ENCODE measurements at regions not wholly inside any gene's neighbourhood (a gene's known extent, or its start where the extent isn't known, plus 50 kb on each side); places are given as distances from the start of the nearest gene placed in this dataset.
"Not testable (repeated sequence)": the region's sequence is repeated elsewhere in the genome, so short reads cannot be mapped to it uniquely, and the experiment has no call there.

DNA sequence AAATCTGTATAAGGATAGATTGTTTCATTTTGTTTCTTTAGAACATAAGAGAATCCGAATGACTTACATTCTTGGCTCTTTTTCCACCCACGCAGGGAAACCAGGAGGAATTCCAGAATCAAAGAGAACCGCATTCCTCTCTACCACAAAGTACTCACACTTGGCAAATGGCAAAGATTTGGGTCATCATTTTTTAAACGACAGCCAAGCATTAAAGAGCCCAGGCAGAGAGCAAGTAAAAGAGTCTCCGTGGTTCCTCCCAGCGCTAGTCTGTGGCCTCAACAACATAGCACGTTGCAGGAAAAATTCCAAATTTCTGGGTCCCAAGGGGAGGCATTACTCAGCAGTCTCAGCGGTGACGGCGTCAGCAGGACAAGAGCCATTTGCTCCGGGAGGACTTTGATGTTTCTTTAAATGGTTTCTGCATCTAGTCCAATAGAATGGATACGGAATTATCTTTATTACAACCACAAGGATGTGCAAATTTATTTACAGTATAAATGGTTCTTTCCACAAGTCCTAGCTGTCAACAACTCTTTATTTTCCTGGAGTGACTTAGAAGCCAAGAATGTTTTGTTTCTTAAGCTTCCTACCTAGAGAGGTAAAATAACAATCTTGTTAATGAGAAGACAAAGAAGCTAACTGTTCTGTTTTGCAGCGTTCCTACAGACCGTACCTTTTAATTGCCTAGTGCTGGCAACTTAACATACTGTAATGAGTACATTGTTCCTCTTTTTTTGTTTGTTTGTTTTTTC is 232.5 kb downstream of the SKIDA1 start:
- no peak for DNase-seq (ENCODE audit: low spot score)

DNA sequence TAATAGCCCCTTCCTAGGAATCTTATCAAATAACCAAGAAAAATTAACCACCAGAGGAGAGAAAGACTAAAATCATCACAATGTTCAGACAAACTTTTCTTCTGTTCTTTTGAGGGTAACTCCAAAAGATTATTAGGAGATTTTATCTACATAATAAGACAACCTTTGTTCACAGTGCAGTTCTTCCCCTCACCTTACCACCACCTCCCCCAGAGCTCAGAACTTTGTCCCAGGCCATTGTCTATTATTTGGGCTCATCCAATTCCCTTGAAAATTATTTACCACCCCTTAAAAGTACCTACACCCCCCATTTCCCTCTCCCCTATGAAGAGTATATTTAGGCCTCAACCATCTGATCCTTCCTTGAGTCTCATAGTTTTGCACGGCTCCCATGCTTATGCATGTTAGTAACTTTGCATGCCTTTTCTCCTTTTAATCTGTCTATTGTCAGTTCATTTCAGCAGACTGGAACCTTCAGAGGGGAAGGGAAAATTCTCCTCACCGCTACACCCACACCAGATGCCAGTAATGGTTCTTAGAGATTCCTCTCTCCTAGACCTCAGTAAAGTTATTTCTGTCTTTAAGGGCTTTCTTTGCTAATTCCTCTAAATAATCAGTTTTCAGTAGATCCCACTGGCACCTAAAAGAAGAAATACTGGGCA is 234.9 kb downstream of the SKIDA1 start:
- no peak for DNase-seq (ENCODE audit: low spot score)

DNA sequence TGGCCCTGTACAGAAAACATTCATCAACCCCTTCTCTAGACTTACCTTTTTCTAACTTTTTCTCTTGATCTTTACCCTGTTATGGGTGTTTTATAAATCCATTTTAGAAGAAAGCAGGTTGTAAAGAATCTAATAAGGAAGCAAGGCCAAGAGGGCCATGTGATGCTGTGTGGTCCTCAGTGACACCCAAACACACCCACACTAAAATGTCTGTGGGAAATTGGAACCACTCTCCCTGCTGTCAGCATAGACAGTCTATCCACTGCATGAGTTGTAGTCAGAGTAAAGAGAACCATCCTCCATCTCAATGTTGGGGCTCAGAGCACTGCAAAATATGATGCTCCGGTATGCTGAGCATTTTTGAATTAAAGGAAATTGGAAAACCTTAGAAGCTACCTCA is 235.5 kb downstream of the SKIDA1 start:
- no peak for DNase-seq (ENCODE audit: low spot score)

DNA sequence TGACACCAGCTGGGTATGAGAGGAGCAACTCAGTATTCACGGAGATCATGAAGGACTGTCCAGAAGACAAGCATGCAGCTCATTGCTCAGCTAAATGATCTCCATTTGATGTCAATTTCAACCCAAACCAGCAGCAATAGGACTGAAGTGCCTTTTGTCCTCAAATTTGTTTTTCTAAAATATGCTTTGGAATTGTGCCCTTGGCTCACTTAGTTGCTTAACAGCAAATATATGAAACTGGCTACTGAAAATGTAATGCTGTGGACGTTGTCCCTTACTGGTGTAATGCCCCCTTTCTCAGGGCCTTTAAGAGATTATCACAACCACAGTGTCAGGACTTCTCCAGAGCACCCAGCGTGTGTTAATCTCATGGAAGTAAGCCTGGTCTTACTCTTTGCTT is 236.2 kb downstream of the SKIDA1 start:
- DNase-seq (ENCODE audit: low spot score), result no peak

DNA sequence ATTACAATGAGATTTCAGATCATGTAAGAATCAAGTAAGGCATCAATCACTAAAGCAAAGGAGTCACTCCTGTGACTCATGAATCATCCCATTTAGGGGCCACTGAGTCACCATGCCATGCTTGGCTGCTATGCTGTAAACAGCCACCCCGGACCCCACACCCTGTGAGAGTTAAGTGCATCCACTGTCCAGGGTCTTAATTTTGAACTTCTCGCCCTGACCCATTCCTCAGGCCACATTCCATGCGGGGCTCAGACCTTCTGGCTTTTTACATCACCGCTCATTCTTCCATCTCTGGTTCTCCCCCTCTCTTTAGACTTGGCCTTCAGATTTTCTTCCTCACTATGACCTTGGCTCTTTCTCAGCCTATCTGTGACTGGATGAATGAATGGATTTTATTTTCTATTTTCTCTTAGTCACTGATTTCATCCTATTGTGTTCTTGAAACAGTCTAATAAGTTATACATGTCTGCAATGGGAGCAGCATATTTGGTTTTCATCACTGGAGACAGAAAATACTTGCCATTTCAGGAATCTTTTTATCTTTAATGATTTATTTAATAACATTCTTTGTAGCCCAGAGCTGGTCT is 239.6 kb downstream of the SKIDA1 start:
- no peak for DNase-seq (ENCODE audit: low spot score)

DNA sequence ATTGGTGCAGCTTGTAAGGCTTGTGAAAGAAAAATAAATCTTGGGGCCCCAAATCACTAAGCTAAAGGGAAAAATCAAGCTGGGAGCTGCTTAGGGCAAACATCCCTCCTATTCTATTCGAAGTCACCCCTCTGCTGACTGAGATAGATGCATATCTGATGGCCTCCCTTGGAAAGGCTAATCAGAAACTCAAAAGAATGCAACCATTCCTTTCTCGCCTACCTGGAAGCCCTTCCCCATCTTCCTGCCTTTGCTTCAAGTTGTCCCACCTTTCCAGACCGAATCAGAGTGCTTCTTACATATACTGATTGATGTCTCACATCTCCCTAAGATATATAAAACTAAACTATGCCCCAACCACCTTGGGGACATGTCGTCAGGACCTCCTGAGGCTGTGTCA is 240.3 kb downstream of the SKIDA1 start:
- no peak for DNase-seq (ENCODE audit: low spot score)

DNA sequence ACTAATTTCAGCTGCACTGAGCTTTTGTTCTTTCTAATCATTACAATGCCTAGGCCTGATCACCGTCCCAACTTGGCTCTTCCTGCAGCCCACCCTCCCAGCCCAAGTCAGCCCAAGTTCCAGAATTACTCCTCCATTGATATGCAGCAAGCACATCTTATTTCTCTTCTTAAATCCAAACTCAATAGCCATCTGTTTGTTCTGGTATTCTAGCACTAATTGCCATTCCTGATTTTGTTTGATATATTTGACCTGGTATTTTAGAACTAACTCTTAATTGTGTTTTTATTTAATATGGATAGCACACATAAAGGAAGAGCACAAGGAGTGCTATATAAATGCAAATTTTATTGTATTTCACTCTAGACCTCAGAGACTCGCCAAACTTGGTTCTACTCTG is 241.2 kb downstream of the SKIDA1 start:
- no peak for DNase-seq (ENCODE audit: low spot score)

DNA sequence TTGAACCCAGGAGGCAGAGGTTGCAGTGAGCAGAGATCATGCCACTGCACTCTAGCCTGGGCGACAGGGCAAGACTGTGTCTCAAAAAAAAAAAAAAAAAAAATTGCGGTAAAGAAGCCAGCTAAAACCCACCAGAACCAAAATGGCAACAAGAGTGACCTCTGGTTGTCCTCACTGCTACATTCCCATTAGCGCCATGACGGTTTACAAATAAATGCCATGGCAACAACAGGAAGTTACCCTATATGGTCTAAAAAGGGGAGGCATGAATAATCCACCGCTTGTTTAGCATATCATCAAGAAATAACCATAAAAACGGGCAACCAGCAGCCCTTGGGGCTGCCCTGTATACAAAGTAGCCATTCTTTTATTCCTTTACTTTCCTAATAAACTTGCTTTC is 242.4 kb downstream of the SKIDA1 start:
- not testable (repeated sequence) for DNase-seq (ENCODE audit: low spot score)

DNA sequence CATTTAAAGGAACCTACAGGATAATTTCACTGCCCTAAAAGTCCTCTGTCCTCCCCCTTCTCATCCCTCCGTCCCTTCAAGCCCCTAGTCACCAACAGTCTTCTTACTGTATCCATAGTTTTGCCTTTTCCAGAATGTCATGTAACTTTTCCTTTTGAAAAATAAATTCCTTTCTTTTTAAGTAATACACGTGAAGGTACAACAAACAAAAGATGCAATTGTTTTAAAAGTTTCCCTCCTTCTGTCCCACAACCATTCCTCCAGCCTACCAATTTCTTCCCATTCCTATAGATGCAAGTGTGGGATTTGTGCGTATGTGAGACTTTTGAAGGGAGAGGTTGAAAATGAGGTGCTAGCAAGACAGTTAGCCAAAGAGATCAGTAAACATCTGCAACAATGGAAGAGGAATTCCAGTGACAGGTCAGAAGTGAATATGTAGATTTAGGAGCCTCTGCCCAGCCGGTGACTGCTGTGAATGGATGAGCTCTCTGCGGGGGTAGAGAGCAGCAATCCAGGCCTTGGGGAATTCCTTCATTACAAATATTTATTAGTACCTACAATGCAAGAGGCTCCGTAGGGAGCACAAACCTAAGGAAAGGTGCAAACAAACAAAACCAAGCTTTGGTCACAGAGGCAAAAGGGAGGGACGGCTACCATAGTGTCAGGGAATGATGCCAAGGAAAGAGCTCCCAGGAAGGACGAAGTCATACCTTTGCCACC is 243.6 kb downstream of the SKIDA1 start:
- no peak for DNase-seq (ENCODE audit: low spot score)

DNA sequence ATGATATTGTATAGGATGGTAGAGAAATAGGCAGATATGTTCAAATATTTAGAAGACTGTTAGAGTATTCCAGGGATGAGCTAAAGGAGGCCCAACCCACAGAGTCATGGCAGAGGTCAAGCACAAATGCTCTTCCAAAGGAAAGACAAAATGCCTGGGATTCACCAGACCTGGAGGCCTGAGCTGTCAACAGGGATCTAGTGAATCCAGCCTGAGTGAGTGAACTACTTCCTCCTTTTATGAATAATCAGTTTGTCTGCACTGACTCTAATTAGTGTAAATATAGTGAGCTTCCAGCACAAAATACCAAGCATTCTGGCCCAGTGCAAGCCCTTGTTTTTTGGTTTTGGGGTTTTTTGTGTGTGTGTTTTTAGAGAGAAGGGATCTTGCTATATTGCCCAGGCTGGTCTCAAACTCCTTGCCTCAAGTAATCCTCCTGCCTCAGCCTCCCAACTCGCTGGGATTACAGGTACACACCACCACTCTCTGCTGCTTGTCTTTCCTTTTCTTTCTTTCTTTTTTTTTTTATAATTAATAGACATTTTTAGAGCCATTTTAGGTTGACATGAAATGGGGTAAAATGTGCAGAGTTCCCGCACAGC is 244.4 kb downstream of the SKIDA1 start:
- no peak for DNase-seq (ENCODE audit: low spot score)

DNA sequence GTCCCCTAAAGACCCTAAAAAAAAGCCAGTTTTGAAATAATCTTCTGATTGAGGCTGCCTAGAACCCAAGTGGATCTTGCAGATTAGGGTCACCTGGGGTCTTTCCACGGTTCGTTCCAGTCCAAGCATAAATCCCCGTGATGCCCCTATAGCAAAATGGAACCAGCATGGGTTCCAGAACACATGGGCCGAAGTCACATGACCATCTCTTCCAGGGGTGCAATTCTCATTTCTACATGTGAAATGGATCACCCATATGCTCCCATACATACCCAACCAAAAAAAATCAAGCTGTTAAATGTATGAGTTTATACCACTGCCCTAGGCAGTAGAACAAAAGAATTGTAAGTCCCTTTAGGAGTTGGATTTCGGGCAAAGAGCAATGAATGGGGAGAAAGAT is 245.4 kb downstream of the SKIDA1 start:
- DNase-seq (ENCODE audit: low spot score), result no peak

DNA sequence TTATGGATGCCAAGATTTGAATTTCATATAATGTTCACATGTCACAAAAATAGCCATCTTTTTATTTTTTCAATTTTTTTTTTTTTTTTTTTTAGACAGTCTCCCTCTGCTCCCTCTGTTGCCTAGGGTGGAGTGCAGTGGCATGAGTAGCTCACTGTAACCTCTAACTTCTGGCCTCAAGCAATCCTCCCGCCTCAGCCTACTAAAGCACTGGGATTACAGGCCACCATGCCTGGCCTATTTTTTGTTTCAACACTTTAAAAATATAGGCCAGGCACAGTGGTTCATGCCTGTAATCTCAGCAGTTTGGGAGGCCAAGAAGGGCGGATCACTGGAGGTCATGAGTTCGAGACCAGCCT is 246.3 kb downstream of the SKIDA1 start:
- no peak for DNase-seq (ENCODE audit: low spot score)

DNA sequence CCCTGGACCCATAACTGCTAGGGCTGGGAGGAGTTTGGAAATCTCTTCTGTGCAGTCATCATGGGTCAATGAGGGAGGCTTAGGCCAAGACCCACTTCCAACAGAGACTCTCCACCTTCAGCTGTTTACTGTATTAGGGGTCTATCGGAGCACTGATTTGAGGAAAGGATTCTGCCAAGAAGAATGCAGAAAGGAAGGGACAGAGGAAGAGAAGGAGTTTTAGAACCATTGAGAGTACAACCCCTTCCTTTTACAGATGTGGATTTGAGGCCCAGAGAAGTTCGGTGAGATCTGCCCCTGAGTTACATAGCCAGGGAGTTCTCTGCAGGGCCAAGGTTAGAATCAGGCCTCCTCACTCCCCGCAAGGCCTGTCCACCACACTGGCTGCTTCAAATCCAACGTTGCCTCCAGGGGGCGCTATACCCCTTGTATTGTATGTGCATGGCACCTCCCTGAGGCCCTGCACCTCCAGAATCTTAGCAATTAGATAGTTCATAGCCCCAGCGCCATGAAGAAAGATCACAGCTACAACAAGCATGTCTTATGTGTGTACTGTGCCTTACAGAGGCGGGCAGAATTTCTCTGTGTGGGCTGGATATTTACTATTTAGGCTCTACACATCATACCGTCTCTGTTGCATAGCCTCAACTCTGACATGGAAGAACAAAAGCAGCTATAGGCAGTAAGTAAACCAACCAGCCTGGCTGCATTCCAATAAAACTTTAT is 246.8 kb downstream of the SKIDA1 start:
- peak; percentile 72 for DNase-seq (ENCODE audit: low spot score)

DNA sequence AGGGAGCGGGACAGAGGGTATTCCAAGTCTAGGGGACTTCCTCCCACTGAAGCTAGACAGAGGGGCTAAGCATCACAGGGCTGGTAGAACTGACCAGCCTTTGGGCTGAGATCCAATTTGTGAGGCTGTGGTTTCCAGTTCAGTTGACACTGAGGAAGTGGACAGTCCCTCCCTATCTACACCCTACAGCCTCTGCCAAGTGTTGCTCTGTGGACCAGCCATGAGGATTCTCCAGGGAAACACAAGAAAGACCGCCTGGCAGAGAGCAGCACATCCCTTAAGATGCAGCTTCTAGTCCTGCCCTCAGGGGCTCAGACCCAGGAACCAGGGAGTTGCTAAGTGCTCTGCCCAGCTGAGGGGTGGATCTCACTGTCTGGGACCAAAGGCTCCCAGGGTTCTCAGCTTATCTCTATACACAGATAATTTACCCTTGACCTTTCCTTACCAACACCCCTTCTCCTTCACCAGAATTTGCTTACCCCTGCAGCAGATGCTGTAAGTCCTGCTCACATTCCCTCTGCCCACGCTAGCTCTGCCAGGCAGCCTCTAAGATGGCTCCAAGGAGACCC is 252.0 kb downstream of the SKIDA1 start:
- DNase-seq (ENCODE audit: low spot score), result no peak

DNA sequence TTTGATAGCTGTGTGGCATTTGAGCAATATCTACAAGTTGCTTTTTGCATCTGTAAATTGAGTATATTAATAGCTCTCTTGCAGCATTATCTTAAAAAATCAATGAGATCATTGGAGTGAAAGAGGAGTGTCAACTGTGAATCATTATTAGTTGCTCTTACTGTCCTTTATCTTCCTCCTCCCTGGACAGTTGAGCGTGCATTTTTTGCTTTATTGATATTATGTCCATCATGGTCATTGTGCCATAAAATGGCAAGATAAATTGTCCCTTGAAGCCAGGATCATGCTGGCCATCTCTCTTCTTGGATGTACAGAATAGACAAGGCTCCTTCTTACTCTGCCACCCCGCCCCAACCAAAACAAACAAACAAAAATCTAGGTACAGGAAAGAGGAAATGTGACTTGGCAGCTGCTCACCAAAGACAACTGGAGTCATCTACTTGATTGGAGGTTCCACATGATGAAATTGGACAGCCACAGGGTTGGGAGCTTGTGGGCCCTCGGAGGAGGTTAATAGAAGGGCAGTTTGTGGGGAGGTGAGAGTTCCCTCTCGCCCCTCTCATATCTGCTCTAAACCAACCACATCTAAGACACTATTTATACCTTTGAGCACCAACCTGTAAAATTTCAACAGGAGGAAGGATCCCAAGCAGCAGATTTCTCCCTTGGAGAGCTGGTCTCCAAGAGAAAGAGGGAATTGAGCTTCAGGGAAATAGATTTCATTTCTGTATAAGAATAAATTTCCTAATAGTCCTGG is 252.7 kb downstream of the SKIDA1 start:
- DNase-seq (ENCODE audit: low spot score), result no peak

DNA sequence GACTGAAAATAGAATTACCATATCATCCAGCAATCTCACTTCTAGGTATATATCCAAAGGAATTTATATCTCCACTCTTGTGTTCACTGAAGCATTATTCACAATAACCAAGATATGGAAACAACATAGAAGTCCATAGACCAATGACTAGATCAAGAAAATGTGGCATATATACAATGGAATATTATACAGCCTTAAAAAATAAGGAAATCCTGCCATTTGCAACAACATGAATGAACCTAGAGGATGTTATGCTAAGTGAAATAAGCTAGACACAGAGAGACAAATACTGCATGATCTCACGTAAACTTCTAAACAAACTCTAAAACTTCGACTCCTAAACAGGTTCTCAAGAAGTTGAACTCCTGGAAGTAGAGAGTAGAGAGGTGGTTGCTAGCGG is 254.5 kb downstream of the SKIDA1 start:
- no peak for DNase-seq (ENCODE audit: low spot score)

DNA sequence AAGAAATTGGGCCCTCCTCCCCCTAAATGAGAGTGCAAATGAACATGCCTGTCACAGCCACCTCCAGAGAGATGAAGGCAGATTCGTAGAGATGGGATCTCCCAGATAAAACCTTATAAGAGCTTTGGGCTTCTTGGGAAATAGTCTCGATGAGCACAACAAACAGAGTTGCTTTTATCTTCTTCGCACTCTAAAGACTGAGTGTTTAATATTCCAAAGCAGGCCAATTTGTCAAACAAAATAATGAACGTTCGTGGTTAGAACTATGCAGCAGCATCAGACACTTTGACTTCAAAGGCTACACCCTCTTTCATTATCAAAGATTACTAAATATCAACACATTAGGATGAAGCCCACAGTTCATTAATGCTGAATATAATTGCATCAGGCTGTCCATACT is 256.2 kb downstream of the SKIDA1 start:
- no peak for DNase-seq (ENCODE audit: low spot score)

DNA sequence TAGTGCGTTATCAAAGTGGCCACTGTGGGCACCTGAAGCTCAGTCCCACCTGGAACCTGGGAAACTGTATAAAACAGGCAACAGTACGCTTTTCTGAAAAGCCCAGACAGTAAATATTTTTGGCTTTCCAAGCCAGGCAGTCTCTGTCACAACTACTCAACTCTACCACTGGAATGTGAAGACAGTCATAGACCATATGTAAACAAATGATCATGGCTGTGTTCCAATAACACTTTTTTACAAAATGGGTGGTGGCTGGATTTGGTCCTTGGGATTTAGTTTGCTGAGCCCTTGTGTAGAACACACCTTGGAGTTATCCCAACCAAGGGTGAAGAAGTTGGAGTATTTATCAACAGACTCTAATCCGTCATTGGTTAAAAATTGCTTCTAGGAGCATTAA is 259.9 kb downstream of the SKIDA1 start:
- DNase-seq (ENCODE audit: low spot score), result no peak

DNA sequence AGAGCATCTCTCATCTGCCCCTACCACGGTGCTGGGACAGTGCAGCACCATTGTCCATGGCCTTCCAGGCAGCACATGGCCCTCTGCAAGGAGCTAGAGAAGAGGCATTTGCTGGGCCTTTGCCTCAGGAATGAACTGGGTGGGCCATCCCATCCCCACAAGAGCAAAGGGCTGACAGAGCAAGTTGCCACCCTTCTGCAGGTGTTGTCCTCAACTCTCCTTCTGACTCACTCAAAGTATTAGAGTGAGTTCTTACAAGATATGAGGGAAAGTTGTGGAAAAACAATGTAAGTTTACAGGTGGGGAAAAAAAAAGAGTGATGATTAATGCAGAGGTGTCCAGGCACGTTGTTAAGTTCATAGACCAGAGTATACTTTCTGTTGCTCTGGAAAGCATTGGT is 261.2 kb downstream of the SKIDA1 start:
- no peak for DNase-seq (ENCODE audit: low spot score)

DNA sequence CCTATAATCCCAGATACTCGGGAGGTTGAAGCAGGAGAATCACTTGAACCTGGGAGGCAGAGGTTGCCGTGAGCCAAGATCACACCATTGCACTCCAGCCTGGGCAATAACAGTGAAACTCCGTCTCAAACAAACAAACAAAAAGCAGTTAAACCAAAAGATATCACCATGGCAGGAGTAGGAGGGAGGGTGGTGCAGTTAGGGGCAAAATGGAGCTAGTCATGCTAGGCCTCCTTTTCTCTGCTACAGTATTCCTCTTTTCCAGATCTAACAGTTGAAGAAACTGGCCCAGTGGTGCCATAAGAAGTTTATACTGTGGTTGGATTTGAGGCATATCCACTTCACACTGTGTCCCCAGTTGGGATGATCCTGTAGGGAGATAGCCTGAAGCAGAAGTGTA is 261.6 kb downstream of the SKIDA1 start:
- DNase-seq (ENCODE audit: low spot score), result no peak

DNA sequence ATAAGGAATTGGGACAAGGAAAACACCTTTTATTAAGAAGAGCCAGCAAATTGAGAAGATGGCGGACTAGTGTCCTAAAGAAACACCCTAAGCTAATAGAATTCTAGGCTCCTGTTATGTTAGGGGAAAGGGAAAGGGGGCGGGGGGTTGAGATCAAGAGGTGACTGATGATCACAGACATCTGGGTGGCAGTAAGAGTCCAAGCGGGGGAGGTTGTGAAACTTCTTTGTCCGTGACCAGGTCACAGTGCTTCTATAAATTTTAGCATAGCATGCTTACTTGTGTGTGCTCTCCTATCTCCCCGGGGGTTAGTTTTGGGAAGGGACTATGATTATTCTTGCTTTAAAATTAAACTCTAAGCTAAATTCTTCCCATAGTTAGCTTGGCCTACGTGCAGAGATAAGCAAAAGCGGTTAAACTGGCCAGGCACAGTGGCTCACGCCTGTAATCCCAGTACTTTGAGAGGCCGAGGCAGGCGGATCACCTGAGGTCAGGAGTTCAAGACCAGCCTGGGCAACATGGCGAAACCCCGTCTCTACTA is 262.1 kb downstream of the SKIDA1 start:
- no peak for DNase-seq (ENCODE audit: low spot score)
